K562 (cell line): ENCODE measurements at regions not wholly inside any gene's neighbourhood (a gene's known extent, or its start where the extent isn't known, plus 50 kb on each side); places are given as distances from the start of the nearest gene placed in this dataset.

Experiments used
- CHCHD3 ChIP-seq: fragments of 250-450 bp; sonication (Bioruptor Pico); IDR thresholded peaks from 2 replicates; pipeline ENCODE4 v2.1.2; 2022; ENCODE audit warnings: mild to moderate bottlenecking
- COPS2 ChIP-seq: fragments of 450-650 bp; conservative IDR thresholded peaks from 2 replicates; pipeline ENCODE4 v1.6.1; 2016; ENCODE audit warnings: mild to moderate bottlenecking, moderate library complexity
- DPF2 ChIP-seq: fragments of 450-650 bp; IDR thresholded peaks from 2 replicates; pipeline ENCODE4 v1.6.1; 2016
- L3MBTL2 ChIP-seq: fragments of 450-650 bp; IDR thresholded peaks from 2 replicates; pipeline ENCODE4 v1.6.1; 2016; ENCODE audit warnings: mild to moderate bottlenecking, moderate library complexity
- RBFOX2 ChIP-seq: fragments of 200-400 bp; formaldehyde crosslinking; IDR thresholded peaks from 2 replicates; pipeline ENCODE4 v1.6.1; 2017; ENCODE audit warnings: low read depth, mild to moderate bottlenecking, low read length, moderate library complexity
- ZNF444 ChIP-seq: fragments of 250-450 bp; sonication (Bioruptor Pico); IDR thresholded peaks from 2 replicates; pipeline ENCODE4 v1.4.0; 2020; ENCODE audit warnings: mild to moderate bottlenecking, moderate library complexity
- TF ChIP-seq, protein P1 (sequence below): fragments of 450-650 bp; formaldehyde crosslinking; conservative IDR thresholded peaks from 2 replicates; pipeline ENCODE4 v1.4.0; 2022; ENCODE audit warnings: mild to moderate bottlenecking, missing genetic modification characterization
- TF ChIP-seq, protein P2 (sequence below): fragments of 450-650 bp; IDR thresholded peaks from 2 replicates; pipeline ENCODE4 v1.6.1; 2018; ENCODE audit not compliant: partially characterized antibody
- TF ChIP-seq, protein P3 (sequence below): sonication (generic); formaldehyde crosslinking; IDR thresholded peaks from 2 replicates; pipeline ENCODE4 v1.8.1; 2023; ENCODE audit warnings: mild to moderate bottlenecking, missing genetic modification reagents, moderate library complexity
- TF ChIP-seq, protein P4 (sequence below): fragments of 450-650 bp; IDR thresholded peaks from 2 replicates; pipeline ENCODE4 v1.6.1; 2016
- TF ChIP-seq, protein P5 (sequence below): sonication (generic); formaldehyde crosslinking; IDR thresholded peaks from 2 replicates; pipeline ENCODE4 v1.8.1; 2023; ENCODE audit warnings: mild to moderate bottlenecking, missing genetic modification reagents
- TF ChIP-seq, protein P6 (sequence below): fragments of 450-650 bp; IDR thresholded peaks from 2 replicates; pipeline ENCODE4 v1.6.1; 2016; ENCODE audit warnings: antibody characterized with exemption
- TF ChIP-seq, protein P7 (sequence below): fragments of 250-450 bp; sonication (Bioruptor Pico); IDR thresholded peaks from 2 replicates; pipeline ENCODE4 v1.4.0; 2020; ENCODE audit warnings: mild to moderate bottlenecking

DNA sequence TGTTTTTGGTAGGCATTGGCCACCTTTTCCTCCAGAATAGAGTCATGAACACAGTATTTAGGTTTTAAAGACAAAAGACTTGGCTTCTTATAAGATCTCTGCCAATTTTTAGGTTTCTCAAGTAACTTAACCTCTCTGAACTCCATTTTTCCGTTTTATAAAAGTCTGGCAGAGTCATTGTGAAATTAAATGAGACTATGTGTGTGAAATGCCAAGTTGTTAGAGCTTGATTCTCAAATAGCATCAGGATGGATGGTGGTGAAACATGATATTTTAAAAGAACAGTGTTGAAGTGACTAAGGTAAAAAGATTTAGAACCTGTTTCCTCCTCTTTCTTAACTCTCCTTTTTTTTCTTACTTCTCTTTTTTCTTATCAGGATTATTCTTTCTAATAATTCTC lies 617.7 kb upstream of the SLITRK1 start (continued):
- TF ChIP-seq, protein P1, sequence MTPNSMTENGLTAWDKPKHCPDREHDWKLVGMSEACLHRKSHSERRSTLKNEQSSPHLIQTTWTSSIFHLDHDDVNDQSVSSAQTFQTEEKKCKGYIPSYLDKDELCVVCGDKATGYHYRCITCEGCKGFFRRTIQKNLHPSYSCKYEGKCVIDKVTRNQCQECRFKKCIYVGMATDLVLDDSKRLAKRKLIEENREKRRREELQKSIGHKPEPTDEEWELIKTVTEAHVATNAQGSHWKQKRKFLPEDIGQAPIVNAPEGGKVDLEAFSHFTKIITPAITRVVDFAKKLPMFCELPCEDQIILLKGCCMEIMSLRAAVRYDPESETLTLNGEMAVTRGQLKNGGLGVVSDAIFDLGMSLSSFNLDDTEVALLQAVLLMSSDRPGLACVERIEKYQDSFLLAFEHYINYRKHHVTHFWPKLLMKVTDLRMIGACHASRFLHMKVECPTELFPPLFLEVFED (CRISPR knock-in tag) = no peak
- TF ChIP-seq DPF2 = no peak
- TF ChIP-seq L3MBTL2 = no peak
- TF ChIP-seq, protein P2, sequence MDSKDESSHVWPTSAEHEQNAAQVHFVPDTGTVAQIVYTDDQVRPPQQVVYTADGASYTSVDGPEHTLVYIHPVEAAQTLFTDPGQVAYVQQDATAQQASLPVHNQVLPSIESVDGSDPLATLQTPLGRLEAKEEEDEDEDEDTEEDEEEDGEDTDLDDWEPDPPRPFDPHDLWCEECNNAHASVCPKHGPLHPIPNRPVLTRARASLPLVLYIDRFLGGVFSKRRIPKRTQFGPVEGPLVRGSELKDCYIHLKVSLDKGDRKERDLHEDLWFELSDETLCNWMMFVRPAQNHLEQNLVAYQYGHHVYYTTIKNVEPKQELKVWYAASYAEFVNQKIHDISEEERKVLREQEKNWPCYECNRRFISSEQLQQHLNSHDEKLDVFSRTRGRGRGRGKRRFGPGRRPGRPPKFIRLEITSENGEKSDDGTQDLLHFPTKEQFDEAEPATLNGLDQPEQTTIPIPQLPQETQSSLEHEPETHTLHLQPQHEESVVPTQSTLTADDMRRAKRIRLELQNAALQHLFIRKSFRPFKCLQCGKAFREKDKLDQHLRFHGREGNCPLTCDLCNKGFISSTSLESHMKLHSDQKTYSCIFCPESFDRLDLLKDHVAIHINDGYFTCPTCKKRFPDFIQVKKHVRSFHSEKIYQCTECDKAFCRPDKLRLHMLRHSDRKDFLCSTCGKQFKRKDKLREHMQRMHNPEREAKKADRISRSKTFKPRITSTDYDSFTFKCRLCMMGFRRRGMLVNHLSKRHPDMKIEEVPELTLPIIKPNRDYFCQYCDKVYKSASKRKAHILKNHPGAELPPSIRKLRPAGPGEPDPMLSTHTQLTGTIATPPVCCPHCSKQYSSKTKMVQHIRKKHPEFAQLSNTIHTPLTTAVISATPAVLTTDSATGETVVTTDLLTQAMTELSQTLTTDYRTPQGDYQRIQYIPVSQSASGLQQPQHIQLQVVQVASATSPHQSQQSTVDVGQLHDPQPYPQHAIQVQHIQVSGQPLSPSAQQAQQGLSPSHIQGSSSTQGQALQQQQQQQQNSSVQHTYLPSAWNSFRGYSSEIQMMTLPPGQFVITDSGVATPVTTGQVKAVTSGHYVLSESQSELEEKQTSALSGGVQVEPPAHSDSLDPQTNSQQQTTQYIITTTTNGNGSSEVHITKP = no peak
- TF ChIP-seq, protein P3, sequence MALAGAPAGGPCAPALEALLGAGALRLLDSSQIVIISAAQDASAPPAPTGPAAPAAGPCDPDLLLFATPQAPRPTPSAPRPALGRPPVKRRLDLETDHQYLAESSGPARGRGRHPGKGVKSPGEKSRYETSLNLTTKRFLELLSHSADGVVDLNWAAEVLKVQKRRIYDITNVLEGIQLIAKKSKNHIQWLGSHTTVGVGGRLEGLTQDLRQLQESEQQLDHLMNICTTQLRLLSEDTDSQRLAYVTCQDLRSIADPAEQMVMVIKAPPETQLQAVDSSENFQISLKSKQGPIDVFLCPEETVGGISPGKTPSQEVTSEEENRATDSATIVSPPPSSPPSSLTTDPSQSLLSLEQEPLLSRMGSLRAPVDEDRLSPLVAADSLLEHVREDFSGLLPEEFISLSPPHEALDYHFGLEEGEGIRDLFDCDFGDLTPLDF (CRISPR knock-in tag) = no peak
- TF ChIP-seq ZNF444 (CRISPR knock-in tag) = no peak
- TF ChIP-seq, protein P4, sequence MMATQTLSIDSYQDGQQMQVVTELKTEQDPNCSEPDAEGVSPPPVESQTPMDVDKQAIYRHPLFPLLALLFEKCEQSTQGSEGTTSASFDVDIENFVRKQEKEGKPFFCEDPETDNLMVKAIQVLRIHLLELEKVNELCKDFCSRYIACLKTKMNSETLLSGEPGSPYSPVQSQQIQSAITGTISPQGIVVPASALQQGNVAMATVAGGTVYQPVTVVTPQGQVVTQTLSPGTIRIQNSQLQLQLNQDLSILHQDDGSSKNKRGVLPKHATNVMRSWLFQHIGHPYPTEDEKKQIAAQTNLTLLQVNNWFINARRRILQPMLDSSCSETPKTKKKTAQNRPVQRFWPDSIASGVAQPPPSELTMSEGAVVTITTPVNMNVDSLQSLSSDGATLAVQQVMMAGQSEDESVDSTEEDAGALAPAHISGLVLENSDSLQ = no peak
- TF ChIP-seq, protein P5, sequence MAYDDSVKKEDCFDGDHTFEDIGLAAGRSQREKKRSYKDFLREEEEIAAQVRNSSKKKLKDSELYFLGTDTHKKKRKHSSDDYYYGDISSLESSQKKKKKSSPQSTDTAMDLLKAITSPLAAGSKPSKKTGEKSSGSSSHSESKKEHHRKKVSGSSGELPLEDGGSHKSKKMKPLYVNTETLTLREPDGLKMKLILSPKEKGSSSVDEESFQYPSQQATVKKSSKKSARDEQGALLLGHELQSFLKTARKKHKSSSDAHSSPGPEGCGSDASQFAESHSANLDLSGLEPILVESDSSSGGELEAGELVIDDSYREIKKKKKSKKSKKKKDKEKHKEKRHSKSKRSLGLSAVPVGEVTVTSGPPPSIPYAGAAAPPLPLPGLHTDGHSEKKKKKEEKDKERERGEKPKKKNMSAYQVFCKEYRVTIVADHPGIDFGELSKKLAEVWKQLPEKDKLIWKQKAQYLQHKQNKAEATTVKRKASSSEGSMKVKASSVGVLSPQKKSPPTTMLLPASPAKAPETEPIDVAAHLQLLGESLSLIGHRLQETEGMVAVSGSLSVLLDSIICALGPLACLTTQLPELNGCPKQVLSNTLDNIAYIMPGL = no peak
- TF ChIP-seq, protein P6, sequence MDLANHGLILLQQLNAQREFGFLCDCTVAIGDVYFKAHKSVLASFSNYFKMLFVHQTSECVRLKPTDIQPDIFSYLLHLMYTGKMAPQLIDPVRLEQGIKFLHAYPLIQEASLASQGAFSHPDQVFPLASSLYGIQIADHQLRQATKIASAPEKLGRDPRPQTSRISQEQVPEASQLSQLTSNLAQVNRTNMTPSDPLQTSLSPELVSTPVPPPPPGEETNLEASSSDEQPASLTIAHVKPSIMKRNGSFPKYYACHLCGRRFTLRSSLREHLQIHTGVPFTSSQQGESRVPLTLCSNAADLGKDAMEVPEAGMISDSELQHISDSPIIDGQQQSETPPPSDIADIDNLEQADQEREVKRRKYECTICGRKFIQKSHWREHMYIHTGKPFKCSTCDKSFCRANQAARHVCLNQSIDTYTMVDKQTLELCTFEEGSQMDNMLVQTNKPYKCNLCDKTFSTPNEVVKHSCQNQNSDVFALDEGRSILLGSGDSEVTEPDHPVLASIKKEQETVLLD = no peak
- TF ChIP-seq, protein P7, sequence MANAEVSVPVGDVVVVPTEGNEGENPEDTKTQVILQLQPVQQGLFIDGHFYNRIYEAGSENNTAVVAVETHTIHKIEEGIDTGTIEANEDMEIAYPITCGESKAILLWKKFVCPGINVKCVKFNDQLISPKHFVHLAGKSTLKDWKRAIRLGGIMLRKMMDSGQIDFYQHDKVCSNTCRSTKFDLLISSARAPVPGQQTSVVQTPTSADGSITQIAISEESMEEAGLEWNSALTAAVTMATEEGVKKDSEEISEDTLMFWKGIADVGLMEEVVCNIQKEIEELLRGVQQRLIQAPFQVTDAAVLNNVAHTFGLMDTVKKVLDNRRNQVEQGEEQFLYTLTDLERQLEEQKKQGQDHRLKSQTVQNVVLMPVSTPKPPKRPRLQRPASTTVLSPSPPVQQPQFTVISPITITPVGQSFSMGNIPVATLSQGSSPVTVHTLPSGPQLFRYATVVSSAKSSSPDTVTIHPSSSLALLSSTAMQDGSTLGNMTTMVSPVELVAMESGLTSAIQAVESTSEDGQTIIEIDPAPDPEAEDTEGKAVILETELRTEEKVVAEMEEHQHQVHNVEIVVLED (CRISPR knock-in tag) = no peak
- TF ChIP-seq RBFOX2 = no peak
- TF ChIP-seq COPS2 = no peak
- no peak for TF ChIP-seq CHCHD3 (CRISPR knock-in tag)
